ENCODE measurements at regions not wholly inside any gene's neighbourhood (a gene's known extent, or its start where the extent isn't known, plus 50 kb on each side); places are given as distances from the start of the nearest gene placed in this dataset.

- Histone ChIP-seq H3K9me3 (ENCODE audit: control insufficient read depth in 2 of 2, low read length in 2 of 2) (no peaks in the 10 kb centered on the region), H3K27me3 (ENCODE audit: control insufficient read depth in 2 of 2, insufficient read depth in 2 of 2, low read length in 2 of 2) (no peaks in the 10 kb centered on the region), H3K27ac (ENCODE audit: low read depth in 2 of 2, low read length in 2 of 2) (no peak overlapping the region), H3K36me3 (ENCODE audit: control insufficient read depth in 2 of 2, insufficient read depth in 2 of 2, low read length in 2 of 2) (no peaks in the 10 kb centered on the region), H3K4me1 (ENCODE audit: control insufficient read depth in 2 of 2, insufficient read depth in 2 of 2, low read length in 2 of 2) (no peaks in the 10 kb centered on the region), H3K9ac (ENCODE audit: low read depth in 1 of 2, low read length in 2 of 2) (no peak overlapping the region), H3K4me3 (ENCODE audit: low read length in 2 of 2) (no peak overlapping the region)
These were observed 617.5 kb upstream of the SGCG start for GRCh38 chr13:22563272-22563671.

GRCh38 chr13:22569811-22570210 is 611.0 kb upstream of the SGCG start:
- Histone ChIP-seq H3K9me3 (ENCODE audit: control insufficient read depth in 2 of 2, low read length in 2 of 2) (no peaks in the 10 kb centered on the region), H3K4me1 (ENCODE audit: control insufficient read depth in 2 of 2, insufficient read depth in 2 of 2, low read length in 2 of 2) (no peaks in the 10 kb centered on the region), H3K9ac (ENCODE audit: low read depth in 1 of 2, low read length in 2 of 2) (no peak overlapping the region), H3K27me3 (ENCODE audit: control insufficient read depth in 2 of 2, insufficient read depth in 2 of 2, low read length in 2 of 2) (no peaks in the 10 kb centered on the region), H3K36me3 (ENCODE audit: control insufficient read depth in 2 of 2, insufficient read depth in 2 of 2, low read length in 2 of 2) (no peaks in the 10 kb centered on the region), H3K27ac (ENCODE audit: low read depth in 2 of 2, low read length in 2 of 2) (no peak overlapping the region), H3K4me3 (ENCODE audit: low read length in 2 of 2) (no peak overlapping the region)

GRCh38 chr13:22589880-22590279 is 590.9 kb upstream of the SGCG start:
- Histone ChIP-seq H3K27me3 (ENCODE audit: control insufficient read depth in 2 of 2, insufficient read depth in 2 of 2, low read length in 2 of 2) (no peaks in the 10 kb centered on the region), H3K27ac (ENCODE audit: low read depth in 2 of 2, low read length in 2 of 2) (no peak overlapping the region), H3K9me3 (ENCODE audit: control insufficient read depth in 2 of 2, low read length in 2 of 2) (no peaks in the 10 kb centered on the region), H3K36me3 (ENCODE audit: control insufficient read depth in 2 of 2, insufficient read depth in 2 of 2, low read length in 2 of 2) (no peaks in the 10 kb centered on the region), H3K4me3 (ENCODE audit: low read length in 2 of 2) (no peak overlapping the region), H3K4me1 (ENCODE audit: control insufficient read depth in 2 of 2, insufficient read depth in 2 of 2, low read length in 2 of 2) (no peaks in the 10 kb centered on the region), H3K9ac (ENCODE audit: low read depth in 1 of 2, low read length in 2 of 2) (no peak overlapping the region)

DNA sequence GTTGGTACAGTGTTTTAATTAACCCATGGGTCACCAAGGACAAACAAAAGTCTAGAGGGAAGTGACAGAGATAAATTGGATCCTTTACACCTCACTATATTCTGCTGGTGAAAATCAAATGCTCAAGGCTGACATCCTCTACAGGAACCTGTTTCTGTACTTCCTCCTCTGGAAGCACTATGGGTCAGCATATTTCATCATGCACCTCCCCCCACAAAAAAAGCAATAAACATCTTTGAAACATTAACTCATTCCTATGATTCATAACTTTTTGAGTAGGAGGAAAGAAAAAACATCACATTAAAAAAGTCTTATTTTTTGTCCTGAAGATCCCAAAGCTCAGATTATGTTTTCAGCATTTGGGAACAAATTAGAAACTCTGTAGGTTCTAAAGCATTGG is 588.3 kb upstream of the SGCG start:
- Histone ChIP-seq H3K9me3 (ENCODE audit: control insufficient read depth in 2 of 2, low read length in 2 of 2) (no peaks in the 10 kb centered on the region), H3K27me3 (ENCODE audit: control insufficient read depth in 2 of 2, insufficient read depth in 2 of 2, low read length in 2 of 2) (no peaks in the 10 kb centered on the region), H3K36me3 (ENCODE audit: control insufficient read depth in 2 of 2, insufficient read depth in 2 of 2, low read length in 2 of 2) (no peaks in the 10 kb centered on the region), H3K9ac (ENCODE audit: low read depth in 1 of 2, low read length in 2 of 2) (no peak overlapping the region), H3K4me1 (ENCODE audit: control insufficient read depth in 2 of 2, insufficient read depth in 2 of 2, low read length in 2 of 2) (no peaks in the 10 kb centered on the region), H3K4me3 (ENCODE audit: low read length in 2 of 2) (no peak overlapping the region), H3K27ac (ENCODE audit: low read depth in 2 of 2, low read length in 2 of 2) (no peak overlapping the region)

DNA sequence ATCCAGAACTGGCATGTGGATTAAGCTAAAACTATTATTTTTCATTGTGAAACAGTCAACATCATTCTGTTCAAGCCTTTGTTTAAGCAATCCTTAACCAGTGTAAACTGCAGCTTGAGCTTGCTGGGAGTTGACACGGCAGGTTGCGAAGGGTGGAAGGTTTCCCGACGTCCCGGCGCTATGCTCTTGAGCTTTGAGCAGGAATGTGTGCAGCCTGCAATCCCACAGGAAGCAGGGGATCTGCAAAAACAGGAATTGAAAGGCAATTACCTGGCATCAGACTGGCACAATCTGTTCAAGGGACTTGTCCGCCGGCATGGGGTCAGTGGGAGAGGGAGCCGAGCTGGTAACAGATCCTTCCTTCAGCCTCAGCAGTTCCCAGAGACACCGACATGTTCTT is 586.7 kb upstream of the SGCG start:
- no peak overlapping the region for H3K9ac ChIP-seq (ENCODE audit: low read depth in 1 of 2, low read length in 2 of 2)
- no peaks in the 10 kb centered on the region for H3K4me1 ChIP-seq (ENCODE audit: control insufficient read depth in 2 of 2, insufficient read depth in 2 of 2, low read length in 2 of 2)
- no peaks in the 10 kb centered on the region for H3K36me3 ChIP-seq (ENCODE audit: control insufficient read depth in 2 of 2, insufficient read depth in 2 of 2, low read length in 2 of 2)
- no peaks in the 10 kb centered on the region for H3K27me3 ChIP-seq (ENCODE audit: control insufficient read depth in 2 of 2, insufficient read depth in 2 of 2, low read length in 2 of 2)
- no peak overlapping the region for H3K27ac ChIP-seq (ENCODE audit: low read depth in 2 of 2, low read length in 2 of 2)
- H3K9me3 ChIP-seq (ENCODE audit: control insufficient read depth in 2 of 2, low read length in 2 of 2) = no peaks in the 10 kb centered on the region
- H3K4me3 ChIP-seq (ENCODE audit: low read length in 2 of 2) = no peak overlapping the region

- H3K4me1 ChIP-seq (ENCODE audit: control insufficient read depth in 2 of 2, insufficient read depth in 2 of 2, low read length in 2 of 2) = no peaks in the 10 kb centered on the region
- no peak overlapping the region for H3K27ac ChIP-seq (ENCODE audit: low read depth in 2 of 2, low read length in 2 of 2)
- H3K4me3 ChIP-seq (ENCODE audit: low read length in 2 of 2) = no peak overlapping the region
- H3K27me3 ChIP-seq (ENCODE audit: control insufficient read depth in 2 of 2, insufficient read depth in 2 of 2, low read length in 2 of 2) = no peaks in the 10 kb centered on the region
- no peaks in the 10 kb centered on the region for H3K9me3 ChIP-seq (ENCODE audit: control insufficient read depth in 2 of 2, low read length in 2 of 2)
- no peaks in the 10 kb centered on the region for H3K36me3 ChIP-seq (ENCODE audit: control insufficient read depth in 2 of 2, insufficient read depth in 2 of 2, low read length in 2 of 2)
- no peak overlapping the region for H3K9ac ChIP-seq (ENCODE audit: low read depth in 1 of 2, low read length in 2 of 2)
These were observed 584.5 kb upstream of the SGCG start for GRCh38 chr13:22596171-22596863.

DNA sequence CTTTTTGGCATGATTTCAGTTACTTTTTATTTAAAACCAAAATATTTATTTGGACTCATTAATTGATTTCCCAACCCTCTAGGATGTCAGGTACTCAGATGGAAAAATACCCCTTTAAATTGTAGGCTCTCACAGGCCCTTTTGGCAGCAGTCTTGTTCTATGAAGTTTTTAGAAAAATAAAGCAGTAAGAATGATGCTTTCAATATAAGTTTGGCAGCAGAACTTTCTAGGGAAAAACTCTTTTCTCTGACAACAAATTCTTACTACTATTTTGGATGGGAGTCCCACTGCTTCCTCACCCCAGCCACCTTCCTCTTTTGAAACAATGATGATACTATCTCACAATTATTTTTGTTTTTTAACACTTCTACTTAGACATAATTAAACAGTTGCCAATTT is 581.6 kb upstream of the SGCG start:
- Histone ChIP-seq H3K27me3 (ENCODE audit: control insufficient read depth in 2 of 2, insufficient read depth in 2 of 2, low read length in 2 of 2) (no peaks in the 10 kb centered on the region), H3K9me3 (ENCODE audit: control insufficient read depth in 2 of 2, low read length in 2 of 2) (no peaks in the 10 kb centered on the region), H3K4me3 (ENCODE audit: low read length in 2 of 2) (no peak overlapping the region), H3K9ac (ENCODE audit: low read depth in 1 of 2, low read length in 2 of 2) (no peak overlapping the region), H3K27ac (ENCODE audit: low read depth in 2 of 2, low read length in 2 of 2) (no peak overlapping the region), H3K36me3 (ENCODE audit: control insufficient read depth in 2 of 2, insufficient read depth in 2 of 2, low read length in 2 of 2) (no peaks in the 10 kb centered on the region), H3K4me1 (ENCODE audit: control insufficient read depth in 2 of 2, insufficient read depth in 2 of 2, low read length in 2 of 2) (no peaks in the 10 kb centered on the region)

DNA sequence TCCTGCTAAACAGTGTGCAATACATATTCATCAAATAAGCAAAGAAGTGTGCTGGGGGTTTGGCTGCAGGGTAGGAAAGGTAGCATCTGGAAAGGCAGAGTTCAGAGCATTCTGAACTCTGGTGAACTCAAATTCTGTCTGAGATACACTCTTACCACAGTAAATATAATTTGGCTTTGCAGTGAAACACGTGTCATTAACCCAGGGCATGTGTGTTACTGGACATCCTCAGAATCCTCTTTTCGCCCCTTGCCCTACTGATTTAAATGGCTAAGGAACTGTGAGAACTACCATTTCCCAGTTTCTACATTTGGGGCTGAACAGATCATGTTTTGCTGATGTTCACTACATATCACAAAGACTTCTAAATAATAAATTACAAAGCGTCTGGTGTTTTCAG is 562.8 kb upstream of the SGCG start:
- Histone ChIP-seq H3K9me3 (ENCODE audit: control insufficient read depth in 2 of 2, low read length in 2 of 2) (no peaks in the 10 kb centered on the region), H3K27ac (ENCODE audit: low read depth in 2 of 2, low read length in 2 of 2) (no peak overlapping the region), H3K36me3 (ENCODE audit: control insufficient read depth in 2 of 2, insufficient read depth in 2 of 2, low read length in 2 of 2) (no peaks in the 10 kb centered on the region), H3K4me1 (ENCODE audit: control insufficient read depth in 2 of 2, insufficient read depth in 2 of 2, low read length in 2 of 2) (no peaks in the 10 kb centered on the region), H3K9ac (ENCODE audit: low read depth in 1 of 2, low read length in 2 of 2) (no peak overlapping the region), H3K4me3 (ENCODE audit: low read length in 2 of 2) (no peak overlapping the region), H3K27me3 (ENCODE audit: control insufficient read depth in 2 of 2, insufficient read depth in 2 of 2, low read length in 2 of 2) (no peaks in the 10 kb centered on the region)

DNA sequence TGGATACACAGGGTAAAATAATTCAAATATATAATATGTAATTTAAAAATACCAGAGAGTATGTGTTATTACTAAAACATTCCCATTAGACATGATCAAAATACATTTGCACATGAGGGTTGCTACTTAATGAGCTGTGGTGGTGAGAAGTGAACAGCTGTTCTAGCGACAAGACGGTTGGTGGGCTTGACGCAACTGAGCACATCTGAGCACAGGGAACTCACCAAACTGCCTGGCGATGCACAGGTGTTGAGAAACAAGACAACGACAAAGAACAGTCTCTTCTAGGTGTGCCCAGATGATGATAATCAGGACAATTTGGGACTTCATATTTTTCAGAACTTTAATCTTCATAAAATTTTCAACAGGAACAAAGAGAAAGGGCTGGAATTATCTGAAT is 555.1 kb upstream of the SGCG start:
- Histone ChIP-seq H3K4me1 (ENCODE audit: control insufficient read depth in 2 of 2, insufficient read depth in 2 of 2, low read length in 2 of 2) (no peaks in the 10 kb centered on the region), H3K36me3 (ENCODE audit: control insufficient read depth in 2 of 2, insufficient read depth in 2 of 2, low read length in 2 of 2) (no peaks in the 10 kb centered on the region), H3K27me3 (ENCODE audit: control insufficient read depth in 2 of 2, insufficient read depth in 2 of 2, low read length in 2 of 2) (no peaks in the 10 kb centered on the region)

DNA sequence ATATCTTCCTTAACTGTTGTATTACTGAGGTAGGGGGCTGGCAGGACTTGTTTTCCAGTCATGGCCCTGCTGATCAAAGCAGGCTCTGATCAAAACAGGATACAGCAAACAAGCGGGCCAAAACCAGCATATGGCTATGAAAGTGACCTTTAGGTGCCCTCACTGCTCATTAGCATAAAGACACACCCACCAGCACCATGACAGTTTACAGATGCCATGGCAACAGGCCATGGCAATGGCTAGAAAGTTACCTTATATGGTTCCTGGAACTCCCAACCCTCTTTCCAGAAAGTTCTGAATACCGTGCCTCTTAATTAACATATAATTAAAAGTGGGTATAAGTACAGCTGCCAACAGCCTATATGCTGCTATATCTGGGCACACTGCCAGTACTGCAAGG is 551.4 kb upstream of the SGCG start:
- Histone ChIP-seq H3K36me3 (ENCODE audit: control insufficient read depth in 2 of 2, insufficient read depth in 2 of 2, low read length in 2 of 2) (no peaks in the 10 kb centered on the region), H3K9ac (ENCODE audit: low read depth in 1 of 2, low read length in 2 of 2) (no peak overlapping the region), H3K4me1 (ENCODE audit: control insufficient read depth in 2 of 2, insufficient read depth in 2 of 2, low read length in 2 of 2) (no peaks in the 10 kb centered on the region), H3K9me3 (ENCODE audit: control insufficient read depth in 2 of 2, low read length in 2 of 2) (no peaks in the 10 kb centered on the region), H3K27ac (ENCODE audit: low read depth in 2 of 2, low read length in 2 of 2) (no peak overlapping the region), H3K27me3 (ENCODE audit: control insufficient read depth in 2 of 2, insufficient read depth in 2 of 2, low read length in 2 of 2) (no peaks in the 10 kb centered on the region), H3K4me3 (ENCODE audit: low read length in 2 of 2) (no peak overlapping the region)

More for the DNA sequence above, 555.1 kb upstream of the SGCG start:
- no peak overlapping the region for H3K4me3 ChIP-seq (ENCODE audit: low read length in 2 of 2)
- H3K27ac ChIP-seq (ENCODE audit: low read depth in 2 of 2, low read length in 2 of 2) = no peak overlapping the region
- no peaks in the 10 kb centered on the region for H3K9me3 ChIP-seq (ENCODE audit: control insufficient read depth in 2 of 2, low read length in 2 of 2)
- no peak overlapping the region for H3K9ac ChIP-seq (ENCODE audit: low read depth in 1 of 2, low read length in 2 of 2)

- H3K9ac ChIP-seq (ENCODE audit: low read depth in 1 of 2, low read length in 2 of 2) = no peak overlapping the region
- no peaks in the 10 kb centered on the region for H3K36me3 ChIP-seq (ENCODE audit: control insufficient read depth in 2 of 2, insufficient read depth in 2 of 2, low read length in 2 of 2)
- no peaks in the 10 kb centered on the region for H3K4me1 ChIP-seq (ENCODE audit: control insufficient read depth in 2 of 2, insufficient read depth in 2 of 2, low read length in 2 of 2)
- no peaks in the 10 kb centered on the region for H3K27me3 ChIP-seq (ENCODE audit: control insufficient read depth in 2 of 2, insufficient read depth in 2 of 2, low read length in 2 of 2)
- H3K27ac ChIP-seq (ENCODE audit: low read depth in 2 of 2, low read length in 2 of 2) = no peak overlapping the region
- H3K9me3 ChIP-seq (ENCODE audit: control insufficient read depth in 2 of 2, low read length in 2 of 2) = no peaks in the 10 kb centered on the region
- no peak overlapping the region for H3K4me3 ChIP-seq (ENCODE audit: low read length in 2 of 2)
These were observed 538.7 kb upstream of the SGCG start for GRCh38 chr13:22642088-22642487.

Measured in mucosa of rectum (tissue), 2 donors.